ENCODE measurements at regions not wholly inside any gene's neighbourhood (a gene's known extent, or its start where the extent isn't known, plus 50 kb on each side); places are given as distances from the start of the nearest gene placed in this dataset.

- intact Hi-C loops (cut with DNase I; ENCODE audit: low total_unique reads), result no loop called here
- Histone ChIP-seq H3K36me3 (no peaks in the 10 kb centered on the region), H3K4me1 (peaks cover 0 to 17% (median 2%) of the 10 kb centered on the region in 6 donors), H3K27ac (no peak overlapping the region), H3K4me3 (no peak overlapping the region), H3K9me3 (no peaks in the 10 kb centered on the region), H3K27me3 (replicated peaks in 1 of 7) (no peaks in the 10 kb centered on the region)
- no peak for DNase-seq
- TF ChIP-seq POLR2A (IDR thresholded peaks at IDR 0.05) (no peak), CTCF (IDR thresholded peaks at IDR 0.05 in 8 of 11, conservative IDR thresholded peaks at IDR 0.05 in 3 of 11) (no peak), POLR2AphosphoS5 (IDR thresholded peaks at IDR 0.05) (no peak)
- 48 to 65% (median 55%) methylated on average over 4 of the region's 4 CpGs for WGBS, 5 donors
These were observed 283.1 kb downstream of the PLPP3 start for GRCh38 chr1:56295949-56296929.

- Histone ChIP-seq H3K9me3 (no peaks in the 10 kb centered on the region), H3K27ac (peak overlapping the region in 1 of 8 donors; percentile 30), H3K4me3 (no peak overlapping the region), H3K27me3 (replicated peaks in 1 of 7) (no peaks in the 10 kb centered on the region), H3K36me3 (no peaks in the 10 kb centered on the region), H3K4me1 (peaks cover 0 to 8% (median 3%) of the 10 kb centered on the region in 6 donors)
- TF ChIP-seq POLR2AphosphoS5 (IDR thresholded peaks at IDR 0.05), result no peak
- TF ChIP-seq CTCF (IDR thresholded peaks at IDR 0.05 in 8 of 11, conservative IDR thresholded peaks at IDR 0.05 in 3 of 11), result no peak
- TF ChIP-seq POLR2A (IDR thresholded peaks at IDR 0.05), result no peak
- 48 to 71% (median 52%) methylated on average over 5 of the region's 5 CpGs for WGBS, 5 donors
- intact Hi-C loops (cut with DNase I; ENCODE audit: low total_unique reads), result no loop called here
- DNase-seq, result no peak
These were observed 287.9 kb downstream of the PLPP3 start for GRCh38 chr1:56291374-56291919.

- peaks cover 0 to 7% (median 0%) of the 10 kb centered on the region in 6 donors for H3K4me1 ChIP-seq
- no peak overlapping the region for H3K27ac ChIP-seq
- H3K4me3 ChIP-seq, result no peak overlapping the region
- no peaks in the 10 kb centered on the region for H3K36me3 ChIP-seq
- no peak for TF ChIP-seq POLR2AphosphoS5 (IDR thresholded peaks at IDR 0.05)
- H3K9me3 ChIP-seq, result no peaks in the 10 kb centered on the region
- no peaks in the 10 kb centered on the region for H3K27me3 ChIP-seq (replicated peaks in 1 of 7)
- intact Hi-C loops (cut with DNase I; ENCODE audit: low total_unique reads), result no loop called here
- WGBS, 5 donors, result 91 to 97% (median 96%) methylated on average over 1 of the region's 1 CpG
- DNase-seq, result no peak
These were observed 290.1 kb downstream of the PLPP3 start for GRCh38 chr1:56289260-56289659.

- H3K4me3 ChIP-seq, result no peak overlapping the region
- TF ChIP-seq CTCF (IDR thresholded peaks at IDR 0.05 in 8 of 11, conservative IDR thresholded peaks at IDR 0.05 in 3 of 11) (no peak), POLR2A (IDR thresholded peaks at IDR 0.05) (no peak), POLR2AphosphoS5 (IDR thresholded peaks at IDR 0.05) (no peak)
- WGBS, 5 donors, result 85 to 88% (median 87%) methylated on average over 5 of the region's 5 CpGs
- H3K4me1 ChIP-seq, result peaks cover 0 to 7% (median 0%) of the 10 kb centered on the region in 6 donors
- H3K27me3 ChIP-seq (replicated peaks in 1 of 7), result no peaks in the 10 kb centered on the region
- H3K27ac ChIP-seq, result no peak overlapping the region
- no peaks in the 10 kb centered on the region for H3K9me3 ChIP-seq
- no peaks in the 10 kb centered on the region for H3K36me3 ChIP-seq
- intact Hi-C loops (cut with DNase I; ENCODE audit: low total_unique reads), result no loop called here
- no peak for DNase-seq
These were observed 291.6 kb downstream of the PLPP3 start for GRCh38 chr1:56287721-56288120.
